Tibial nerve (tissue), 4 donors: ENCODE measurements at regions not wholly inside any gene's neighbourhood (a gene's known extent, or its start where the extent isn't known, plus 50 kb on each side); places are given as distances from the start of the nearest gene placed in this dataset.

Source experiments
- EP300 ChIP-seq, 2 donors: sonication (generic); formaldehyde crosslinking; IDR thresholded peaks; one replicate each; pipeline ENCODE4 v1.6.1; 2017; ENCODE audit warnings: antibody characterized with exemption in 2 of 2, mild to moderate bottlenecking in 1 of 2
- POLR2A ChIP-seq, 2 donors: fragments of 450-650 bp; IDR thresholded peaks; one replicate each; pipeline ENCODE4 v1.6.1; 2017; ENCODE audit warnings: antibody characterized with exemption in 2 of 2, mild to moderate bottlenecking in 2 of 2, moderate library complexity in 2 of 2
- TF ChIP-seq, protein P1 (sequence below), 5 experiments: fragments of 200-600 bp in 3 of 5; fragments of 450-650 bp in 2 of 5; sonication (generic) in 3 of 5; IDR thresholded peaks; one replicate each; pipeline ENCODE4 v1.5.1; 2016 to 2019; ENCODE audit warnings: antibody characterized with exemption in 5 of 5, mild to moderate bottlenecking in 3 of 5, moderate library complexity in 2 of 5

- TF ChIP-seq, protein P1, sequence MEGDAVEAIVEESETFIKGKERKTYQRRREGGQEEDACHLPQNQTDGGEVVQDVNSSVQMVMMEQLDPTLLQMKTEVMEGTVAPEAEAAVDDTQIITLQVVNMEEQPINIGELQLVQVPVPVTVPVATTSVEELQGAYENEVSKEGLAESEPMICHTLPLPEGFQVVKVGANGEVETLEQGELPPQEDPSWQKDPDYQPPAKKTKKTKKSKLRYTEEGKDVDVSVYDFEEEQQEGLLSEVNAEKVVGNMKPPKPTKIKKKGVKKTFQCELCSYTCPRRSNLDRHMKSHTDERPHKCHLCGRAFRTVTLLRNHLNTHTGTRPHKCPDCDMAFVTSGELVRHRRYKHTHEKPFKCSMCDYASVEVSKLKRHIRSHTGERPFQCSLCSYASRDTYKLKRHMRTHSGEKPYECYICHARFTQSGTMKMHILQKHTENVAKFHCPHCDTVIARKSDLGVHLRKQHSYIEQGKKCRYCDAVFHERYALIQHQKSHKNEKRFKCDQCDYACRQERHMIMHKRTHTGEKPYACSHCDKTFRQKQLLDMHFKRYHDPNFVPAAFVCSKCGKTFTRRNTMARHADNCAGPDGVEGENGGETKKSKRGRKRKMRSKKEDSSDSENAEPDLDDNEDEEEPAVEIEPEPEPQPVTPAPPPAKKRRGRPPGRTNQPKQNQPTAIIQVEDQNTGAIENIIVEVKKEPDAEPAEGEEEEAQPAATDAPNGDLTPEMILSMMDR (IDR thresholded peaks at IDR 0.05) = no peak
- TF ChIP-seq POLR2A (IDR thresholded peaks at IDR 0.05) (no peak), EP300 (IDR thresholded peaks at IDR 0.05) (no peak)
Measured at GRCh38 chr12:115183752-115184151, 499.8 kb upstream of the TBX3 start.
